ENCODE measurements at regions not wholly inside any gene's neighbourhood (a gene's known extent, or its start where the extent isn't known, plus 50 kb on each side); places are given as distances from the start of the nearest gene placed in this dataset.
"Not testable (repeated sequence)": the region's sequence is repeated elsewhere in the genome, so short reads cannot be mapped to it uniquely, and the experiment has no call there.

DNA sequence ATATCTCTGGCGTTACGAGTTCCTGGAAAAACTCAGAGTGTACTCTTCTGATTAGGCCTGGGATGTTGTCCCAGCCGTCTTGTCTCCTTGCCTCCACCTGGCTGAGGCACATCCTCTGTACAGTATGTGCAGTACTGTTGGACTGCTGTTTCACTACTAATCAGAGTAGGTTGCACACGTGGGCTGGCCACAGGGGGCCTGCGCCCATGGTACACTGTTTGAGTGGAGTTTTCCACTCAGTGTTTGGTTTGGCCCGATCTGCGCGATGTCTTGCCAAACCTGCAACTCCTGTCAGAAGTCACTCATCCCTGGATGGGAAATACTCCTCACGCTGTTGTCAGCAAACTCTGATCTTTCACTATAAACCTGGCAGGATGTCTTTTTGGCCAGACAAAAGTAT is 189.6 kb upstream of the CSNK1A1L start:
- no peak for DNase-seq (ENCODE audit: low spot score)

DNA sequence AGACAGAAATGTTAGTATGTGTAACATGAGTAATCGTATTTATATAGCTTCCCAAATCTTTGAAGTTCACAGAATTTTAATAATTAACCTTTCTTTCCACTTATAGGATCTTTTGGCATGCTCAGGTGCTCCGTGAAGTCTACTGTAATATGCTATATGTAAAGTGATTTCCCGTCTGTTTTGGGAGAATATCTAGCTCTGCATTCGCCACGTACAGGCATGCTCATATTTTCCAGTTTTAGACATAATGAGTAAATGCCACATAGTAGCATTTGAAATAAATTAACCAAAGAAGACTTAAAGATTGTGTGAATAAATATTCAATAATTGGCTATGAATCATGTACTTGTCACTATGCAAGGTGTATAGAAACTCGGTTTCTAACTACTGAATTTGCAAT is 189.0 kb upstream of the CSNK1A1L start:
- DNase-seq (ENCODE audit: low spot score): no peak

DNA sequence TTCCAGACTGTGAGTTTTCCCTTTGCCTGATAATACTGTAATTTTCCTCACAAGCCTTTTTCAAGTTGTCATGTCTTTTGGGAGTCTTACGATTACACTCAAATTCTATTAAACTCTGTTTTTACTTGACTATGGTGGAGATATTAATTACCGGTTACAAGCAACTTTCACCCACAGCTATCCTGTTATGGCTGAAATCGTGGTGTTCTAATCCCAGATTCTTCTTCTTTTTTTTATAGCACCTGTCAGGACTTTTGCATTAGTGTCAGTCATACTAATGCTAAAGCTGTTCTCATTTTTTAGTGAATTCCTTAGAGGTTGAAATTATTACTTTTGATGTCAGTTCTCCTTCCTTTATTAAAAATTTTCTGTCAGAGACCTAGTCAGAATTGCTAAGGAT is 187.8 kb upstream of the CSNK1A1L start:
- no peak for DNase-seq (ENCODE audit: low spot score)

DNA sequence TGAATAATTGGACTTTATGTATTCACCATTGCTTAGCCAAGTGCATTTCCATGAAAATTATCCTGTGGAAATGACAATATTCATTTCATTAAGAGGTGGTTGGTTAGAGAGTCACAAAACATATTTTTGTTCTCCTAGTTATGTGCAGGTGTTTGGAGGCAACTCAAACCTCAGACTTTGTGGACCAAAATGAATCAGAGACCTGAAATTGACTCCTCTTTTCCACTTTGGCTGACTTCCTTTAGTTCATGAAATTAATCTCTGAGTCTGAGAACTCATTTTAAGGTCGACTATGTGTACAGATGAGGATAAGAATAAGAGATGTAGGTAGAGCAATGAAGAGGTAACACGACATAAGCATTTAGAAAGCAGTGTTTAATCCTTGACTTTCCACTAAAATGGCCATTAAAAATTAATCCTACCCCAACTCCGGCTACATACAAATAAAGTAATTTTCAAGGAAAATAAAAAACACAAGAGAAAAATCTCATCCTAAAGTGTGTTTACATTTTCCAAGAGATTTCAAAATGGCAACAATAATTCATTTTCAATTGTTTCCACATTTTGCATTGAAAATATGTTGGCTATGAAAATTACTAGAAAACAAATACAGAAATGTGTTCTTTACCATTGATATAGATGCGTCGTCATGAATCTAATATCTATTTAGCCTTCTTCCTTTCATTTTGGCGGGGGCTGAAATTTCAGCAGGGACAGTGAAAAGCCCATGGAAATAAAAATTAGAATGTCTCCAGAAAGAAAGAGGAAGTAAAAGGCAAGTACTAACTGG is 185.4 kb upstream of the CSNK1A1L start:
- no peak for DNase-seq (ENCODE audit: low spot score)

GRCh38 chr13:37289212-37289935 is 183.9 kb upstream of the CSNK1A1L start:
- no peak for DNase-seq (ENCODE audit: low spot score)

GRCh38 chr13:37288057-37288720 is 182.7 kb upstream of the CSNK1A1L start:
- no peak for DNase-seq (ENCODE audit: low spot score)

DNA sequence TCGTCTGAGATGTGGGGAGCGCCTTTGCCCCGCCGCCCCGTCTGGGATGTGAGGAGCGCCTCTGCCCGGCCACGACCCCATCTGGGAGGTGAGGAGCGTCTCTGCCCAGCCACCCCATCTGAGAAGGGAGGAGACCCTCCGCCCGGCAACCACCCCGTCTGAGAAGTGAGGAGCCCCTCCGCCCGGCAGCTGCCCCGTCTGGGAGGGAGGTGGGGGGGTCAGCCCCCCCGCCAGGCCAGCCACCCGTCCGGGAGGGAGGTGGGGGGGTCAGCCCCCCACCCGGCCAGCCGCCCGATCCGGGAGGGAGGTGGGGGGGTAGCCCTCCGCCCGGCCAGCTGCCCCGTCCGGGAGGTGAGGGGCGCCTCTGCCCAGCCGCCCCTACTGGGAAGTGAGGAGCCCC is 174.8 kb upstream of the CSNK1A1L start:
- DNase-seq (ENCODE audit: low spot score): not testable (repeated sequence)

GRCh38 chr13:37277435-37278144 is 172.1 kb upstream of the CSNK1A1L start:
- no peak for DNase-seq (ENCODE audit: low spot score)

- no peak for DNase-seq (ENCODE audit: low spot score)
Measured at GRCh38 chr13:37277007-37277406, 171.5 kb upstream of the CSNK1A1L start.

DNA sequence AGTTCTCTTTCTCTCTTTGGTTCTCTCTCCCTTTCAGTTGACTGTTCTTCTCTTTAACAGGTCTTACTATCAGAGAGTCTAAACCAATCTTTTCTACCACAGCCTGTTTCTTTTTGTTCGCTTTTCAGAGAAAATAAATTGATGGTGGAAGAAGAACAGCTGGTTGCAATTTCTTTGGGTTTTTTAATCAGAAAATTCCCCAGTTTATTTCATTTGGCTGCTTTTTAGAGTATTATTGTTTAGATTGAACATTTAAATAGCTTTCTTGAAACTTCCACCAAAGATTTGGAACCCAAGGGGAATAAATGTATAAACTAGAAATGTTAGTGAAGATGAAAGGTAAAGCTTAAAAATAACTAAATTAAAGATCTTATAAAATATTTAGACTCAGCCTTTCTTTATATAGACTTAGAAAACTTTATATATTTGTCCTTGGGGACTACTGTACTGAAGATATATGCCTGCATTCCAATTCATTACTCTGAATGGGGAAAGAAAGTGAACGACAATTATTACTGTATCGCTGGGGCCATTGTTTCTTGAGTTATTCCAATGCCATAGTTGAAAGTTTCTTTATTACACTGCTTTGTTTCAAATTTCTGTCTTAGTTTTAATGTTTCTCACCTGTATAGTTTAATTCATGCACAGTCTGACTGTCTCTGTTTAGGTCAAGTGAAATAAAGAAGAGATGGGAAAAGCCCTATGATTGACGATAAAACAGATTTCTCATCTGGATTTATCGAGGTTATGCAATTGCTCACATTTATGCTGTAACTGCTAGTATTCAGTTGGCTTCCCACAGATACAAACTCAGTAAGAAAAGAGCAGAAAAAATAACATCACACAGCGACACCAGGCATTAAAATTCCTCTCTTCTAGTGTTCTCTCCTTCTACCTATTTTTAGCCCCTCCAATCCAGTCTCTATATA is 169.4 kb upstream of the CSNK1A1L start:
- no peak for DNase-seq (ENCODE audit: low spot score)

- no peak for DNase-seq (ENCODE audit: low spot score)
Measured at GRCh38 chr13:37273836-37274235, 168.4 kb upstream of the CSNK1A1L start.

- DNase-seq (ENCODE audit: low spot score): no peak
Measured at GRCh38 chr13:37270226-37271001, 164.9 kb upstream of the CSNK1A1L start.

DNA sequence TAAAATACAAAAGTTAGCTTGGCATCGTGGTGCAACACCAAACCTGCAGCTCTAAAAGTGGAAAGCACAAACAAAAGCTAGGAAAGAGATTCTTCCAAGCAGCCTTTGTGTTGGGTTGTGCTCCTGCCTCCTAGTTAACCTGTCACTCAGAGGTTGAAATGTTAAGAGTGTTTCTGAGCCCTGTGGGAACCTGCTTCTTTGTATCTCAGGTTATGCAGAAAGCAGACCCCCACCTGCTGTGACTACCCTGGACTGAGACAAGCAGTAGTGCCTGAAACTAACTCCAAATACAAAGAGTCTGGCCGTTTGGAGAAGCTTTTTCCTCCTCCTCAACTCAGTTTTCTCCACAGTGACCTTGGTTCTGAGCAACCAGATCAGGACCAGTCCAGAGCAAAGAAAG is 158.4 kb upstream of the CSNK1A1L start:
- DNase-seq (ENCODE audit: low spot score): no peak

DNA sequence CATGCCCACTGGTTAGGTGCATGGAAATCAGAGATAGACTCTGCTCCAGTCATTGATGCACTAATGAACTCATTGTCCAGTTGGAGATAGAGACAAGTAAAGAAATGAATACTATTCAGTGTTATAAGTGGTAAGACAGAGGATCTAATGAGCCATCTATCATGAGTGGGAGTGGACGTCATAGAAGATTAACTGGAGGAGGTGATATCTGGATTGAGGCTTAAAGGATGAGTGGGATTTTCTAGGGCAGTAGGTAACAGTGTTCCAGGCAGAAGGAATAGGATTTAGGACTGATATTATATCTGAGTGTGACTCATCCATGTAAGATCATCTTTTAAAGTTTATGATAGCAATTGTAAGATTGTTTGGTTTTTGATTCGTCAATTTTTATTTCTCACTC is 152.2 kb upstream of the CSNK1A1L start:
- no peak for DNase-seq (ENCODE audit: low spot score)

DNA sequence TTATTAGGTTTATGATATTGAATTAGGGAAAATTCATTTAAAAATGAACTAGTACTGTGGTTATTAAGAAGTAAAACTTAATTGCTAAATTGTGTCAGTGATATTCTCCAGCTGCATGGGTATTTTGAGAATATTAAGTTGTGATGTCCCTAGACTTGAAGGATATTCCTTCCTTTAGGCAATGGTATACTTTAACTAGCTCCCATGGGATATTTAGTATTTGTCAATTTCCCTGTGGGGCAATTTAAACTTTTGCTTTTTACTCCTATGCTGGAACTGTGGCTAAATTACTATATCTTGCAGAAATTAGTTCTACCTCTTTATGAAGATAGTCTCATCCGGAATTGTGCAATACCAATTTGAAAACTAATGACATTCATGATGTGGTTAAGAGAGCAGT is 151.6 kb upstream of the CSNK1A1L start:
- no peak for DNase-seq (ENCODE audit: low spot score)

DNA sequence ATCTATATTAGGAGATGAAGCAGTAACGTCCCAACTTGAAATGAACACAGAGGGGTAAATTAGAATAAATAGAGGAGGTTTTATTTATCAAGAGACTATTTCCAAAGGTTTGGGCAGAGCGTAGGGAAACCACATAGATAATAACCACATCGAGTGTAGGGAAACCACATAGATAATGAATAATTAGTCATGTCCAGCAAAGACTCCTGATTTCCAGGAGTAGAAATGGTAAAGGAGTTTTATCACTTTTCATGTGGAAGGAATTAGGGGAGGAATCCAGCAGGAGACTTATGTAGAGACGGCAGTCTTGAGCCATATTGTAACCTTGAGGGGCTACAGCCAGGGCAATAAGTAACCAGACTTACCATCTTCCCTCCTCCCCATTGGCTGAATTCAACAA is 136.3 kb upstream of the CSNK1A1L start:
- DNase-seq (ENCODE audit: low spot score): no peak

GRCh38 chr13:37230346-37230745 is 124.9 kb upstream of the CSNK1A1L start:
- DNase-seq (ENCODE audit: low spot score): no peak

- DNase-seq (ENCODE audit: low spot score): no peak
Measured at GRCh38 chr13:37229931-37230330, 124.5 kb upstream of the CSNK1A1L start.

GRCh38 chr13:37226971-37227370 is 121.5 kb upstream of the CSNK1A1L start:
- no peak for DNase-seq (ENCODE audit: low spot score)

DNA sequence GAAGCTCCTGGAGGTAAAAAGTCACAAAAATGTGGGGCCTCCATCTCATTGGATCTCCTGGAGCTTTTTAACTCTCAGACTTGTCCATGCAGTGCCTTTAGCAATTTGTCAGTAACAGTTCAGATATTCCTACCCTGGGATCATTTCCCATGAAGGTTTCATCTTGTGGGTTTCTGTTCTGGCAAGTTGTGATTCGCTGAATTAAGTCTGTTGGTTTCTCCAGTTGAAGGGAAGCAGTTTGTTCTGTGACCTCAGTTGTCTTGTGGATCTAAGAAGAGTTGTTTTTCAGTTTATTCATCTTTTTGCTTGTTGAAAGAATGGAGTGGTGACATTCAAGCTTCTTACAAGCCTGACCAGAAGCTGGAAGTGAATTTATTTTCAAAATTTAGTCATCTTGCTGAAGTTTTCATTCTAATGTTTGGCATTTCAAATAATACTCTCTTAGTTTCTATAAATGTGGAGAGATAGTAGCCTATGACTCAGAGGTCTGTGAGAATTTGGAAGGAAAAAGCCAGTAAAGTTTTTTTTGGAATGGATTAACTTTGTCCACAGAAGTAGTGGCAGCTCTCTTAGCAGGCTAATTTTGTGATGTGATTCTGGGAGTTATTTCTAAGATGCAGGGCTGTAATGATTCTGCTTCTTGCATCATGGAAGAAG is 120.1 kb upstream of the CSNK1A1L start:
- no peak for DNase-seq (ENCODE audit: low spot score)

Measured in D341Med (cell line).